Testis (tissue), 2 donors: ENCODE measurements at regions not wholly inside any gene's neighbourhood (a gene's known extent, or its start where the extent isn't known, plus 50 kb on each side); places are given as distances from the start of the nearest gene placed in this dataset.

Source experiments
- DNase-seq: peaks from one replicate; pipeline ENCODE4 v3.0.0-alpha.2; 2019
- H3K27ac ChIP-seq, 2 donors: fragments of 200-600 bp; sonication (generic); one replicate each; pipeline ENCODE4 v1.5.1; 2019
- H3K27me3 ChIP-seq: fragments of 200-600 bp; sonication (generic); one replicate; pipeline ENCODE4 v1.5.1; 2019
- H3K36me3 ChIP-seq: fragments of 200-600 bp; sonication (generic); one replicate; pipeline ENCODE4 v1.5.1; 2017; ENCODE audit warnings: low read depth; ENCODE audit errors: missing control alignments
- H3K4me1 ChIP-seq: fragments of 200-600 bp; sonication (generic); one replicate; pipeline ENCODE4 v1.5.1; 2019
- H3K4me3 ChIP-seq, 2 donors: fragments of 200-600 bp; sonication (generic); one replicate each; pipeline ENCODE4 v1.5.1; 2017 to 2019
- H3K9me3 ChIP-seq: fragments of 200-600 bp; sonication (generic); one replicate; pipeline ENCODE4 v1.5.1; 2017
- POLR2A ChIP-seq: fragments of 450-650 bp; IDR thresholded peaks from one replicate; pipeline ENCODE4 v1.6.1; 2017; ENCODE audit warnings: antibody characterized with exemption, mild to moderate bottlenecking, moderate library complexity
- WGBS, 2 donors: methylation state at CpG; one replicate each; pipeline ENCODE4 v1.1.5; 2018; 5-methylcytosine and 5-hydroxymethylcytosine counted together
- intact Hi-C: fragments of 100-400 bp; cut with DNase I; formaldehyde crosslinking; loops from one replicate; pipeline ENCODE4 v1.15.1; 2023; ENCODE audit warnings: low total_unique reads
- TF ChIP-seq, protein P1 (sequence below), 3 experiments: fragments of 450-650 bp in 2 of 3; fragments of 200-600 bp in 1 of 3; sonication (generic) in 1 of 3; IDR thresholded peaks; one replicate each; pipeline ENCODE4 v1.5.1; 2016 to 2019; ENCODE audit warnings: antibody characterized with exemption in 3 of 3, mild to moderate bottlenecking in 2 of 3, moderate library complexity in 1 of 3

DNA sequence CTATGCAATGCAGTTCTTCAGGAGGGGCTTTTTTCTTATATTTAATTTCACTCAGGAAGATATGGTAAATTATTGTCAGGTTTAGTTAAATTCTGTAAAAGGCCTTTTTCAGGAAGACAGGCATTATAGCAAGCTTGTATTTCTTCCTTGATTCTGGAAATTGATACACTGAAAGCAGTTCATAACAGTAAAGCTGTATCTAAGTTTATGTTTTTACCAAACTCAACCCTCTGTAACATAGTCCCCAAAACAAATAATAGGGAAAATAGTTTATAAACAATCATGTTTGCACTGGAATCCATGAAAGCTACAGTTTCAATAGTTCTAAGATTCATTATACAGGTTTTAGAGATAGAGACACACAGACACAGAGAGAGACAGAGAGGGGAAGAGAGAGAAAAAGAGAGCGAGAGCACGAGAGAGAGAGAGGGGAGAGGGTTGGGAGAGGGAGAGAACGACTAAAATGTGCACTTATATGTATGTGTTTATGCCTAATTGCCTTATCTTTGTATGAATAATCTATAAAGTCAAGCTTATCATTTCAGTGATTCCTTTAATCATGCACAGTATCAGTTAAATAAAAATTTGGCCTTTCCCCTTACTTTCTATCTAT, 454.4 kb downstream of the RFPL4B start:
- no peaks in the 10 kb centered on the region for H3K9me3 ChIP-seq
- TF ChIP-seq POLR2A: no peak
- TF ChIP-seq, protein P1, sequence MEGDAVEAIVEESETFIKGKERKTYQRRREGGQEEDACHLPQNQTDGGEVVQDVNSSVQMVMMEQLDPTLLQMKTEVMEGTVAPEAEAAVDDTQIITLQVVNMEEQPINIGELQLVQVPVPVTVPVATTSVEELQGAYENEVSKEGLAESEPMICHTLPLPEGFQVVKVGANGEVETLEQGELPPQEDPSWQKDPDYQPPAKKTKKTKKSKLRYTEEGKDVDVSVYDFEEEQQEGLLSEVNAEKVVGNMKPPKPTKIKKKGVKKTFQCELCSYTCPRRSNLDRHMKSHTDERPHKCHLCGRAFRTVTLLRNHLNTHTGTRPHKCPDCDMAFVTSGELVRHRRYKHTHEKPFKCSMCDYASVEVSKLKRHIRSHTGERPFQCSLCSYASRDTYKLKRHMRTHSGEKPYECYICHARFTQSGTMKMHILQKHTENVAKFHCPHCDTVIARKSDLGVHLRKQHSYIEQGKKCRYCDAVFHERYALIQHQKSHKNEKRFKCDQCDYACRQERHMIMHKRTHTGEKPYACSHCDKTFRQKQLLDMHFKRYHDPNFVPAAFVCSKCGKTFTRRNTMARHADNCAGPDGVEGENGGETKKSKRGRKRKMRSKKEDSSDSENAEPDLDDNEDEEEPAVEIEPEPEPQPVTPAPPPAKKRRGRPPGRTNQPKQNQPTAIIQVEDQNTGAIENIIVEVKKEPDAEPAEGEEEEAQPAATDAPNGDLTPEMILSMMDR (IDR thresholded peaks at IDR 0.05): no peak
- no peaks in the 10 kb centered on the region for H3K4me1 ChIP-seq
- H3K27ac ChIP-seq: no peak overlapping the region
- DNase-seq: no peak
- 85 to 86% methylated on average over 3 of the region's 3 CpGs for WGBS, 2 donors
- H3K27me3 ChIP-seq: no peaks in the 10 kb centered on the region
- H3K4me3 ChIP-seq: no peak overlapping the region
- no peaks in the 10 kb centered on the region for H3K36me3 ChIP-seq
- intact Hi-C loops: no loop called here

DNA sequence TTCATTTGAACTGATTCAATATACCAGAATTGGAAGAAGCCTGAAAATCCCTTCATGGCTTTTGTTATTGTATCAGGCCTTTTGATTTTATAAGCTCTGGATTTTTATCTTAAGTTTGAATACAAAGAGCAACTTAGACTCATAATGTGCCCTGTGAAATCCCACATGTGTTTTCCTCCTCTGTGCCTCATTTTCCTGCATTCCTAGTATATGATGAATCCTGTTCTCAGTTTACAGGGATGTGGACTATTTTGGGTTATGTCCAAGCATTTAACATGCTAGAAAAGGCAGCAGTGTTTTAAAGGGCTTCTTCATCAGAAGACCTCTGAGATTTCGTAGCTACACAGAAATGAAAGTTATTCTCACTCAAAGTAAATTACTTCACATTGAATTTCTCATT, 455.0 kb downstream of the RFPL4B start:
- Histone ChIP-seq H3K27ac (no peak overlapping the region), H3K9me3 (no peaks in the 10 kb centered on the region), H3K4me1 (no peaks in the 10 kb centered on the region), H3K27me3 (no peaks in the 10 kb centered on the region), H3K36me3 (no peaks in the 10 kb centered on the region), H3K4me3 (no peak overlapping the region)
- intact Hi-C loops: no loop called here
- no peak for DNase-seq
- TF ChIP-seq, protein P1 (IDR thresholded peaks at IDR 0.05): no peak
- no peak for TF ChIP-seq POLR2A
- WGBS, 2 donors: 68 to 78% methylated on average over 1 of the region's 1 CpG

DNA sequence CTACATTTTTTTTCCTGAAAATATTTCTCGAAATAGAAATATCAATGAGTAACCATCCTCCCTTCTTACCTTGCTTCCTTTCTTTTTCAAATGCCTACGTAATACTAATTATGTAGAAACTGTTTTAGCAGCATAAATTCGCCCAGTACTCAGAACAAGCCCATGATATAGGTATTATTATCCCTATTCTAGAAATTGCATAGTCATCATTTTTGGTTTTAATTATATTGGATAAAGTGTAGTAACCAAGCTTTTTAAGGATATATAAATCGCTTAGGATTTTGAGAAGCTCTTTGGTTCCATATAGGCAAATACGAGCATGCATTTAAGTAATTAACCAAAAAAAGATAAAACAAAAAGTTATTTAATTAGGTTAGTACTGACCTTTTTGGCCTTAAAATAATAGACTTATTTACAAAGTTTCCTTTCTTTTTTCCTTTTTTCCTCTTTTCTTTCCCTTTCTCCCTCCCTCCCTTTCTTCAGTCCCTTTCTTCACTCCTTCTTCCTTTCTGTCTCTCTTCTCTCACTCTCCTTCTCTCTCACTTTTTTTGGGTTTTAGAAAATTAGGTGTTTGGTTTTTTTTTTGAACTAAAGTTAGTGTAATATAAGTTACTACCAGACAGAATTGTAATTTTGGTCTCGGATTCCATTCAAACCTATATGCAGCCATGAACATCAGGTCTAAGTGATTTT, 457.7 kb downstream of the RFPL4B start:
- Histone ChIP-seq H3K4me3 (no peak overlapping the region), H3K4me1 (no peaks in the 10 kb centered on the region), H3K9me3 (no peaks in the 10 kb centered on the region), H3K27ac (no peak overlapping the region), H3K27me3 (no peaks in the 10 kb centered on the region), H3K36me3 (no peaks in the 10 kb centered on the region)
- no peak for DNase-seq
- intact Hi-C loops: no loop called here
- WGBS, 2 donors: 95% methylated on average over 6 of the region's 6 CpGs
- TF ChIP-seq, protein P1 (IDR thresholded peaks at IDR 0.05): no peak
- TF ChIP-seq POLR2A: no peak

DNA sequence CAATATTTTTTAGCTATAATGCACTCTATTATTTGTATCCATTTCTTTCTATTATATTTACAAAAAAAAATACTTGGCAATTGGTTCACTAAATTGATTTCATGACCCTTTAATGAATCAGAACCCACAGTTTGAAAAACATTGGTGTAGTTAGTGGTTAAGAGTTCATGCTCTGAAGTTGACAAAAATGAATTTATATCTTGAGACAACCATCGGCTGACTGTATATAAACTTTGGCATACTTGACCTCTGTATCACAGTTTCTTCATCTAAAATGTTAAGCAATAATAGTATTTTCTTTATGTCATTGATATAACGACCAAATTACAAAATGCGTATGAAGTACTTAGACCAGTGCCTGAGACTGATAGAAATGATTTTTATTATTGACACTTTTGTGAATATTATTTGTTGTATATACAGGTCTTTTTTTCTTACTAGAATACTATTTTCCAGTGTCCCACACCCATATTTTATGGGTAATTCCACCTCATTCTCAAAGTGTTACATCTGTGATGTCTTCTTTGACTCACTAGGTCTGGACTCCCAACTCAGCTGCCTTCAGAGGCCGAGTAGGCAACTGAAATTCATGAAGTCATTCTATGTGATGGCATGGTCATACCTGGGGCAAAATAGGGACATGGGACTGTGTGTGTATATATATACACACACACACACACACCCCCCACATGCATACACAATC, 459.2 kb downstream of the RFPL4B start:
- no peaks in the 10 kb centered on the region for H3K4me1 ChIP-seq
- WGBS, 2 donors: 97% methylated on average over 4 of the region's 4 CpGs
- no peaks in the 10 kb centered on the region for H3K36me3 ChIP-seq
- no peak overlapping the region for H3K4me3 ChIP-seq
- no peak overlapping the region for H3K27ac ChIP-seq
- H3K27me3 ChIP-seq: no peaks in the 10 kb centered on the region
- no peak for DNase-seq
- intact Hi-C loops: no loop called here
- H3K9me3 ChIP-seq: no peaks in the 10 kb centered on the region
- TF ChIP-seq, protein P1 (IDR thresholded peaks at IDR 0.05): no peak
- TF ChIP-seq POLR2A: no peak
